ENCODE measurements at regions not wholly inside any gene's neighbourhood (a gene's known extent, or its start where the extent isn't known, plus 50 kb on each side); places are given as distances from the start of the nearest gene placed in this dataset.

- 75% methylated on average over 2 of the region's 2 CpGs for WGBS
- intact Hi-C loops (cut with DNase I): no loop called here
- Histone ChIP-seq H3K27me3 (no peaks in the 10 kb centered on the region), H3K9me3 (peaks cover 0 to 20% (median 12%) of the 10 kb centered on the region in 4 donors), H3K4me3 (no peak overlapping the region), H3K36me3 (no peaks in the 10 kb centered on the region), H3K27ac (replicated peaks in 1 of 4) (no peak overlapping the region), H3K4me1 (no peaks in the 10 kb centered on the region)
- TF ChIP-seq POLR2AphosphoS5 (IDR thresholded peaks at IDR 0.05) (no peak), EP300 (IDR thresholded peaks at IDR 0.05) (no peak), POLR2A (IDR thresholded peaks at IDR 0.05; ENCODE audit: low read depth) (no peak)
- TF ChIP-seq, protein P1, sequence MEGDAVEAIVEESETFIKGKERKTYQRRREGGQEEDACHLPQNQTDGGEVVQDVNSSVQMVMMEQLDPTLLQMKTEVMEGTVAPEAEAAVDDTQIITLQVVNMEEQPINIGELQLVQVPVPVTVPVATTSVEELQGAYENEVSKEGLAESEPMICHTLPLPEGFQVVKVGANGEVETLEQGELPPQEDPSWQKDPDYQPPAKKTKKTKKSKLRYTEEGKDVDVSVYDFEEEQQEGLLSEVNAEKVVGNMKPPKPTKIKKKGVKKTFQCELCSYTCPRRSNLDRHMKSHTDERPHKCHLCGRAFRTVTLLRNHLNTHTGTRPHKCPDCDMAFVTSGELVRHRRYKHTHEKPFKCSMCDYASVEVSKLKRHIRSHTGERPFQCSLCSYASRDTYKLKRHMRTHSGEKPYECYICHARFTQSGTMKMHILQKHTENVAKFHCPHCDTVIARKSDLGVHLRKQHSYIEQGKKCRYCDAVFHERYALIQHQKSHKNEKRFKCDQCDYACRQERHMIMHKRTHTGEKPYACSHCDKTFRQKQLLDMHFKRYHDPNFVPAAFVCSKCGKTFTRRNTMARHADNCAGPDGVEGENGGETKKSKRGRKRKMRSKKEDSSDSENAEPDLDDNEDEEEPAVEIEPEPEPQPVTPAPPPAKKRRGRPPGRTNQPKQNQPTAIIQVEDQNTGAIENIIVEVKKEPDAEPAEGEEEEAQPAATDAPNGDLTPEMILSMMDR (IDR thresholded peaks at IDR 0.05): no peak
- DNase-seq (ENCODE audit: extremely low spot score): no peak
Observed at GRCh38 chr12:102631274-102631673, 150.9 kb upstream of the IGF1 start.

GRCh38 chr12:102629262-102629888, 149.0 kb upstream of the IGF1 start:
- H3K27ac ChIP-seq (replicated peaks in 1 of 4): no peak overlapping the region
- no peak for DNase-seq (ENCODE audit: extremely low spot score)
- H3K36me3 ChIP-seq: no peaks in the 10 kb centered on the region
- peaks cover 0 to 21% (median 12%) of the 10 kb centered on the region in 4 donors for H3K9me3 ChIP-seq
- TF ChIP-seq POLR2A (IDR thresholded peaks at IDR 0.05; ENCODE audit: low read depth) (no peak), EP300 (IDR thresholded peaks at IDR 0.05) (no peak), POLR2AphosphoS5 (IDR thresholded peaks at IDR 0.05) (no peak)
- TF ChIP-seq, protein P1 (IDR thresholded peaks at IDR 0.05): no peak
- no peaks in the 10 kb centered on the region for H3K4me1 ChIP-seq
- intact Hi-C loops (cut with DNase I): no loop called here
- no peak overlapping the region for H3K4me3 ChIP-seq
- WGBS: 80% methylated on average over 1 of the region's 1 CpG
- no peaks in the 10 kb centered on the region for H3K27me3 ChIP-seq

- intact Hi-C loops (cut with DNase I): no loop called here
- H3K27me3 ChIP-seq: no peaks in the 10 kb centered on the region
- no peak overlapping the region for H3K4me3 ChIP-seq
- no peak for DNase-seq (ENCODE audit: extremely low spot score)
- 100% methylated on average over 1 of the region's 1 CpG for WGBS
- H3K4me1 ChIP-seq: no peaks in the 10 kb centered on the region
- no peak for TF ChIP-seq POLR2AphosphoS5 (IDR thresholded peaks at IDR 0.05)
- TF ChIP-seq POLR2A (IDR thresholded peaks at IDR 0.05; ENCODE audit: low read depth): no peak
- TF ChIP-seq EP300 (IDR thresholded peaks at IDR 0.05): no peak
- TF ChIP-seq, protein P1 (IDR thresholded peaks at IDR 0.05): no peak
- H3K9me3 ChIP-seq: peaks cover 0 to 21% (median 12%) of the 10 kb centered on the region in 4 donors
- H3K36me3 ChIP-seq: no peaks in the 10 kb centered on the region
- no peak overlapping the region for H3K27ac ChIP-seq (replicated peaks in 1 of 4)
Observed at GRCh38 chr12:102625819-102626218, 145.5 kb upstream of the IGF1 start.

- Histone ChIP-seq H3K36me3 (no peaks in the 10 kb centered on the region), H3K4me3 (no peak overlapping the region), H3K27me3 (no peaks in the 10 kb centered on the region), H3K27ac (replicated peaks in 1 of 4) (no peak overlapping the region), H3K4me1 (no peaks in the 10 kb centered on the region), H3K9me3 (peaks cover 0 to 14% (median 8%) of the 10 kb centered on the region in 4 donors)
- WGBS: 92% methylated on average over 2 of the region's 2 CpGs
- no peak for DNase-seq (ENCODE audit: extremely low spot score)
- TF ChIP-seq, protein P1 (IDR thresholded peaks at IDR 0.05): no peak
- TF ChIP-seq POLR2A (IDR thresholded peaks at IDR 0.05; ENCODE audit: low read depth) (no peak), EP300 (IDR thresholded peaks at IDR 0.05) (no peak), POLR2AphosphoS5 (IDR thresholded peaks at IDR 0.05) (no peak)
- intact Hi-C loops (cut with DNase I): no loop called here
Observed at GRCh38 chr12:102622618-102623017, 142.3 kb upstream of the IGF1 start.
